ENCODE measurements at regions not wholly inside any gene's neighbourhood (a gene's known extent, or its start where the extent isn't known, plus 50 kb on each side); places are given as distances from the start of the nearest gene placed in this dataset.

GRCh38 chr22:35480627-35481550, 59.7 kb upstream of the RASD2 start:
- Histone ChIP-seq H3F3A (ENCODE audit: insufficient read depth, low read length, poor library complexity, severe bottlenecking) (no peaks in the 10 kb centered on the region), H4K20me1 (ENCODE audit: insufficient read depth) (no peaks in the 10 kb centered on the region), H3K9ac (ENCODE audit: low read length) (no peak overlapping the region), H3K79me2 (replicated peaks; ENCODE audit: insufficient read depth, low read length) (no peaks in the 10 kb centered on the region), H3K4me2 (ENCODE audit: low read length) (no peak overlapping the region), H3K9me3 (ENCODE audit: low read length) (no peaks in the 10 kb centered on the region), H3K4me3 (ENCODE audit: low read length) (no peak overlapping the region), H2AFZ (ENCODE audit: low read depth, low read length) (no peak overlapping the region), H3K9me2 (ENCODE audit: insufficient read depth, low read length) (no peaks in the 10 kb centered on the region), H3K36me3 (ENCODE audit: insufficient read depth, low read length) (no peaks in the 10 kb centered on the region), H3K27me3 (ENCODE audit: insufficient read depth, low read depth, low read length) (no peaks in the 10 kb centered on the region), H3K27ac (ENCODE audit: low read length) (no peak overlapping the region)
- TF ChIP-seq RAD21 (conservative IDR thresholded peaks at IDR 0.05), result no peak
- no peak for TF ChIP-seq CTCF (IDR thresholded peaks at IDR 0.05; ENCODE audit: poor library complexity, severe bottlenecking)
- no peak for TF ChIP-seq MXI1 (conservative IDR thresholded peaks at IDR 0.05; ENCODE audit: poor library complexity, severe bottlenecking)
- no peak for TF ChIP-seq SMC3 (conservative IDR thresholded peaks at IDR 0.05; ENCODE audit: poor library complexity)
- TF ChIP-seq TAF1 (IDR thresholded peaks at IDR 0.05; ENCODE audit: low read depth), result no peak
- TF ChIP-seq REST (IDR thresholded peaks at IDR 0.05; ENCODE audit: borderline replicate concordance), result no peak
- no peak for TF ChIP-seq EP300 (conservative IDR thresholded peaks at IDR 0.05; ENCODE audit: poor library complexity, severe bottlenecking)
- TF ChIP-seq POLR2AphosphoS5 (IDR thresholded peaks at IDR 0.05), result no peak
- no peak for TF ChIP-seq EZH2 (IDR thresholded peaks at IDR 0.05; ENCODE audit: borderline replicate concordance, insufficient read depth, low read length, poor library complexity, severe bottlenecking)

GRCh38 chr22:35482311-35482710, 58.3 kb upstream of the RASD2 start:
- Histone ChIP-seq H2AFZ (ENCODE audit: low read depth, low read length) (no peak overlapping the region), H3K9me2 (ENCODE audit: insufficient read depth, low read length) (no peaks in the 10 kb centered on the region), H3F3A (ENCODE audit: insufficient read depth, low read length, poor library complexity, severe bottlenecking) (no peaks in the 10 kb centered on the region), H3K9ac (ENCODE audit: low read length) (no peak overlapping the region), H3K79me2 (replicated peaks; ENCODE audit: insufficient read depth, low read length) (no peaks in the 10 kb centered on the region), H4K20me1 (ENCODE audit: insufficient read depth) (no peaks in the 10 kb centered on the region), H3K27ac (ENCODE audit: low read length) (no peak overlapping the region), H3K9me3 (ENCODE audit: low read length) (no peaks in the 10 kb centered on the region), H3K4me2 (ENCODE audit: low read length) (no peak overlapping the region), H3K36me3 (ENCODE audit: insufficient read depth, low read length) (no peaks in the 10 kb centered on the region), H3K27me3 (ENCODE audit: insufficient read depth, low read depth, low read length) (no peaks in the 10 kb centered on the region), H3K4me3 (ENCODE audit: low read length) (no peak overlapping the region)
- TF ChIP-seq MXI1 (conservative IDR thresholded peaks at IDR 0.05; ENCODE audit: poor library complexity, severe bottlenecking), result no peak

Data from neural cell (in vitro differentiated cells).